ENCODE measurements at regions not wholly inside any gene's neighbourhood (a gene's known extent, or its start where the extent isn't known, plus 50 kb on each side); places are given as distances from the start of the nearest gene placed in this dataset.

GRCh38 chr5:66406761-66407336 lies 189.3 kb upstream of the MAST4 start (continued):
- TF ChIP-seq ZNF610 (tag by site-specific recombination; IDR thresholded peaks at IDR 0.05; ENCODE audit: borderline replicate concordance) (no peak), KLF9 (tag by site-specific recombination; IDR thresholded peaks at IDR 0.05; ENCODE audit: low read depth) (no peak), MZF1 (tag by site-specific recombination; IDR thresholded peaks at IDR 0.05; ENCODE audit: borderline replicate concordance) (no peak), KLF1 (tag by site-specific recombination; IDR thresholded peaks at IDR 0.05) (peak; percentile 16; the same call in 1 of the 2 replicates), ZNF571 (tag by site-specific recombination; IDR thresholded peaks at IDR 0.05) (no peak), ZSCAN5A (tag by site-specific recombination; IDR thresholded peaks at IDR 0.05) (no peak), ZBTB7A (tag by site-specific recombination; IDR thresholded peaks at IDR 0.05; ENCODE audit: low read depth) (no peak), TSHZ1 (tag by site-specific recombination; IDR thresholded peaks at IDR 0.05; ENCODE audit: borderline replicate concordance) (no peak), ZNF391 (tag by site-specific recombination; IDR thresholded peaks at IDR 0.05; ENCODE audit: borderline replicate concordance, low read depth) (no peak), MYNN (tag by site-specific recombination; IDR thresholded peaks at IDR 0.05; ENCODE audit: borderline replicate concordance) (no peak), SP2 (tag by site-specific recombination; IDR thresholded peaks at IDR 0.05) (no peak), ZFHX2 (tag by site-specific recombination; conservative IDR thresholded peaks at IDR 0.05) (no peak), ZNF335 (tag by site-specific recombination; conservative IDR thresholded peaks at IDR 0.05) (0 out of 2 replicates have a peak, but pooled peaks have one; percentile 13), ZNF394 (tag by site-specific recombination; IDR thresholded peaks at IDR 0.05; ENCODE audit: borderline replicate concordance) (no peak)

GRCh38 chr5:66407765-66408164 lies 188.4 kb upstream of the MAST4 start:
- Histone ChIP-seq H3K36me3 (ENCODE audit: control insufficient read depth in 2 of 2, insufficient read depth in 1 of 2, low read length in 2 of 2) (no peaks in the 10 kb centered on the region), H3K4me3 (ENCODE audit: low read depth, low read length) (no peak overlapping the region), H3K9me3 (ENCODE audit: control insufficient read depth, insufficient read depth, low read depth, low read length) (no peaks in the 10 kb centered on the region), H3K27ac (ENCODE audit: extremely low read depth, low read depth, low read length) (no peak overlapping the region), H3K4me1 (ENCODE audit: control insufficient read depth, insufficient read depth, low read length) (peaks cover 3% of the 10 kb centered on the region; the same call in 1 of the 2 replicates)
- ChIA-PET POLR2A (no interaction called here), CTCF (no interaction called here)
- TF ChIP-seq SETDB1 (IDR thresholded peaks at IDR 0.05; ENCODE audit: insufficient read length, low read length) (no peak), EGR2 (tag by site-specific recombination; IDR thresholded peaks at IDR 0.05; ENCODE audit: low read depth) (peak; percentile 30), ZFHX2 (tag by site-specific recombination; conservative IDR thresholded peaks at IDR 0.05) (peak; percentile 52), KLF1 (tag by site-specific recombination; IDR thresholded peaks at IDR 0.05) (peak; percentile 71), ZNF837 (tag by site-specific recombination; IDR thresholded peaks at IDR 0.05) (no peak)

GRCh38 chr5:66408576-66408975 lies 187.6 kb upstream of the MAST4 start:
- Histone ChIP-seq H3K27ac (ENCODE audit: extremely low read depth, low read depth, low read length) (no peak overlapping the region), H3K36me3 (ENCODE audit: control insufficient read depth in 2 of 2, insufficient read depth in 1 of 2, low read length in 2 of 2) (no peaks in the 10 kb centered on the region), H3K4me1 (ENCODE audit: control insufficient read depth, insufficient read depth, low read length) (peaks cover 3% of the 10 kb centered on the region; the same call in 1 of the 2 replicates), H3K9me3 (ENCODE audit: control insufficient read depth, insufficient read depth, low read depth, low read length) (no peaks in the 10 kb centered on the region), H3K4me3 (ENCODE audit: low read depth, low read length) (no peak overlapping the region)
- ChIA-PET POLR2A (no interaction called here), CTCF (no interaction called here)
- TF ChIP-seq ZNF530 (tag by site-specific recombination; IDR thresholded peaks at IDR 0.05; ENCODE audit: low read depth): no peak
- TF ChIP-seq ZNF292 (tag by site-specific recombination; IDR thresholded peaks at IDR 0.05; ENCODE audit: borderline replicate concordance, low read depth): no peak
- no peak for TF ChIP-seq ZNF175 (tag by site-specific recombination; IDR thresholded peaks at IDR 0.05)
- TF ChIP-seq ZNF560 (tag by site-specific recombination; IDR thresholded peaks at IDR 0.05; ENCODE audit: borderline replicate concordance): no peak
- no peak for TF ChIP-seq ZBTB26 (tag by site-specific recombination; optimal IDR thresholded peaks at IDR 0.05)
- no peak for TF ChIP-seq ZNF548 (tag by site-specific recombination; IDR thresholded peaks at IDR 0.05)
- no peak for TF ChIP-seq ZNF558 (tag by site-specific recombination; IDR thresholded peaks at IDR 0.05)
- TF ChIP-seq ZNF10 (tag by site-specific recombination; IDR thresholded peaks at IDR 0.05): no peak
- no peak for TF ChIP-seq GLI2 (tag by site-specific recombination; IDR thresholded peaks at IDR 0.05; ENCODE audit: borderline replicate concordance, low read depth)
- no peak for TF ChIP-seq PRDM6 (tag by site-specific recombination; IDR thresholded peaks at IDR 0.05)
